Small intestine (tissue), 7 donors: ENCODE measurements at regions not wholly inside any gene's neighbourhood (a gene's known extent, or its start where the extent isn't known, plus 50 kb on each side); places are given as distances from the start of the nearest gene placed in this dataset.

Experiments used
- DNase-seq, 2 donors: peaks; one replicate each; pipeline versions ENCODE4 v3.0.0 to v3.0.0-alpha.2; 2013
- FAIRE-seq: peaks from 2 replicates; lab custom pipeline; 2012; peaks lifted over from hg19 to GRCh38; lab: Jason Lieb, UNC
- H3K27ac ChIP-seq, 3 donors: one replicate each; pipeline ENCODE4 v1.5.1; 2013; ENCODE audit warnings: low read length in 2 of 3, mild to moderate bottlenecking in 2 of 3, control low read depth in 1 of 3, inconsistent platforms in 1 of 3, low read depth in 1 of 3, moderate library complexity in 1 of 3
- H3K27me3 ChIP-seq, 3 donors: one replicate each; pipeline ENCODE4 v1.6.1; 2013; ENCODE audit warnings: low read length in 3 of 3, inconsistent platforms in 1 of 3; ENCODE audit not compliant: control insufficient read depth in 3 of 3, insufficient read depth in 3 of 3
- H3K36me3 ChIP-seq, 3 donors: one replicate each; pipeline ENCODE4 v1.6.1; 2013; ENCODE audit warnings: low read length in 3 of 3, inconsistent platforms in 1 of 3, low read depth in 1 of 3, mild to moderate bottlenecking in 1 of 3, moderate library complexity in 1 of 3; ENCODE audit not compliant: control insufficient read depth in 3 of 3, insufficient read depth in 2 of 3
- H3K4me1 ChIP-seq, 3 donors: one replicate each; pipeline ENCODE4 v1.6.1; 2013; ENCODE audit warnings: low read length in 2 of 3, inconsistent platforms in 1 of 3, low read depth in 1 of 3, mild to moderate bottlenecking in 1 of 3, moderate library complexity in 1 of 3; ENCODE audit not compliant: control insufficient read depth in 3 of 3, insufficient read depth in 2 of 3
- H3K4me3 ChIP-seq, 3 donors: one replicate each; pipeline ENCODE4 v1.5.1; 2013; ENCODE audit warnings: low read length in 3 of 3, control low read depth in 1 of 3, inconsistent platforms in 1 of 3, low read depth in 1 of 3, mild to moderate bottlenecking in 1 of 3, moderate library complexity in 1 of 3
- H3K9me3 ChIP-seq, 2 donors: one replicate each; pipeline ENCODE4 v1.6.1; 2013; ENCODE audit warnings: low read depth in 1 of 2, low read length in 1 of 2; ENCODE audit not compliant: control insufficient read depth in 2 of 2, insufficient read depth in 1 of 2
- WGBS, 3 donors: extraction: QIAGEN DNeasy Blood & Tissue Kit; methylation state at CpG; one replicate each; pipeline ENCODE4 v1.1.7; 2013; 5-methylcytosine and 5-hydroxymethylcytosine counted together
- donor health status: healthy with polysubstance abuse.
- donor health status: control.
- donor health status: control.
- donor health status: Bipolar disorder and iron deficiency.
- donor health status: healthy.

DNA sequence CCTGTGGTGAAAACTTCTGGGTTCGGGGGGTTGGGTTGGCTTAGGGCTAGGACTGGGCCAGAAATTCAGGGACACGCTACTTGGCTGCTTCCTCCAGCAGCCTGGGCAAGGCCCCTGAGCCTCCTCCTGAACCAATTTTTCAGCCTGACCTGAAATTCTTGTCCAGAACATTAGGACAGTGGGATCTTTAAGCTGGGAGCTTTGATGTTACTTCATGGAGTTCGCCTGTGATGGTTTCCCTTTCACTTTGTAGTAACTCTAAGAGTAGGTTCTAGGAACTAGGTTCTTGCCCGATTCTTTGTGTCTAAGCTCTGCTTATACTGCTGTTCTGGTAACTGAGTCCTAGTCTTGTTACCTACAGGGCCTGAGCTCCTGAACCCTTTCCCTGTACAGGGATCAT is 75.3 kb downstream of the S1PR1 start:
- FAIRE-seq (no peak), DNase-seq (no peak)
- WGBS, 3 donors: 65 to 79% (median 77%) methylated on average over 4 of the region's 4 CpGs
- no peak overlapping the region for H3K4me3 ChIP-seq
- H3K27me3 ChIP-seq: peaks cover 0 to 27% (median 0%) of the 10 kb centered on the region in 3 donors
- H3K27ac ChIP-seq: no peak overlapping the region
- no peaks in the 10 kb centered on the region for H3K9me3 ChIP-seq
- no peaks in the 10 kb centered on the region for H3K36me3 ChIP-seq
- H3K4me1 ChIP-seq: peaks cover 0 to 7% (median 0%) of the 10 kb centered on the region in 3 donors

DNA sequence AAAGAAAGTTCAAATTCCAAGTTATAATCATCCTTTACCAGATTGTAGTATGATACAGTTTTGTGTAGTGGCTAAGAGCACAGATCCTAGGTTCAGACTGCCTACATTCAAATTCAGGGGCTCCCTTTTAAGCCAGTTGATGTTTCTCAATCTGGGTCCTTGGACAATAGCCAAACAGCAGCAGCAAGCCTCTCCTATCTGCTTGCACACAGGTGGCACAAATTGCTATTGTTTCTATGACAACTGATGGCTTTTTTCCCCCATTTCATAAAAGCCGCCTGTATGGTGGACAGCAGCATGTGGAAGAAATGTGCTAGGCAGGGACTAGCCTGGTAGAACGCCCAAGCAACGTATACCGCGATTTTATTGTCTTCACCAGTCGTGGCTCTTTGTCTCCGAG is 76.5 kb downstream of the S1PR1 start:
- Histone ChIP-seq H3K27ac (no peak overlapping the region), H3K4me3 (no peak overlapping the region), H3K9me3 (no peaks in the 10 kb centered on the region), H3K4me1 (peaks cover 0 to 7% (median 0%) of the 10 kb centered on the region in 3 donors), H3K36me3 (no peaks in the 10 kb centered on the region), H3K27me3 (peaks cover 0 to 20% (median 0%) of the 10 kb centered on the region in 3 donors)
- 67 to 88% (median 76%) methylated on average over 7 of the region's 7 CpGs for WGBS, 3 donors
- FAIRE-seq: no peak
- no peak for DNase-seq

DNA sequence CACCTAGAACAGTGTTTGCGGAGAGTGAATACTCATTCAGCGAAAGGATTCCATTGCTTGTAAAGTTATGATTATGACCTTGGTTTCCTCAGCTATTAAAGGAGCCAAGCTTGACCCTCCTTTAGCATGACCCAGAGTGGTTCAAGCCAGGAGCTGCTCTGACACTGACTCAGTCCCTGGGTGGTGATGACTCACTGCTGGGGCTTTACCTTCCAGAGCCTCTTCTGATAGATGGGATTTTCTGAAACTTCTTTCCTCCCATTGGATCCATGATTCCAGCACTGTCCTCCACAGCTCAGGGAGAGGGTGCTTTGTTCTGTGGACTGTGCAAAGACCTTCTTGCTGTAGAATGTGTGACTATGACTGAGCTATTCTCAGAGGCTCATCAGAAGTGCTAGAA is 77.4 kb downstream of the S1PR1 start:
- FAIRE-seq (no peak), DNase-seq (no peak)
- Histone ChIP-seq H3K4me1 (peaks cover 0 to 7% (median 0%) of the 10 kb centered on the region in 3 donors), H3K27ac (no peak overlapping the region), H3K4me3 (no peak overlapping the region), H3K9me3 (no peaks in the 10 kb centered on the region), H3K36me3 (no peaks in the 10 kb centered on the region), H3K27me3 (peaks cover 0 to 20% (median 0%) of the 10 kb centered on the region in 3 donors)
- 89 to 98% (median 94%) methylated on average over 2 of the region's 2 CpGs for WGBS, 3 donors

DNA sequence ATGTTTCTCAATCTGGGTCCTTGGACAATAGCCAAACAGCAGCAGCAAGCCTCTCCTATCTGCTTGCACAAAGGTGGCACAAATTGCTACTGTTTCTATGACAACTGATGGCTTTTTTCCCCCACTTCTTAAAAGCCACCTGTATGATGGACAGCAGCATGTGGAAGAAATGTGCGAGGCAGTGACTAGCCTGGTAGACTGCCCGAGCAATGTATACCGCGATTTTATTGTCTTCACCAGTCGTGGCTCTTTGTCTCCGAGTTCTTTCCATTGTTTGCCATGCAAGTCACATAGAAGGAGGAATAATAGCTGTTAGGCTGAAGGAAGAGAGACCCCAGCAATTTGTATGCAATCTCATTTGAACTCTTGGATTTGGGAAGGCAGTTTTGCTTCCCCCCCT is 79.4 kb downstream of the S1PR1 start:
- Histone ChIP-seq H3K27me3 (peaks cover 0 to 7% (median 0%) of the 10 kb centered on the region in 3 donors), H3K27ac (no peak overlapping the region), H3K4me3 (no peak overlapping the region), H3K36me3 (no peaks in the 10 kb centered on the region), H3K9me3 (no peaks in the 10 kb centered on the region), H3K4me1 (no peaks in the 10 kb centered on the region)
- FAIRE-seq: no peak
- WGBS, 3 donors: 36 to 74% (median 62%) methylated on average over 6 of the region's 6 CpGs
- no peak for DNase-seq

DNA sequence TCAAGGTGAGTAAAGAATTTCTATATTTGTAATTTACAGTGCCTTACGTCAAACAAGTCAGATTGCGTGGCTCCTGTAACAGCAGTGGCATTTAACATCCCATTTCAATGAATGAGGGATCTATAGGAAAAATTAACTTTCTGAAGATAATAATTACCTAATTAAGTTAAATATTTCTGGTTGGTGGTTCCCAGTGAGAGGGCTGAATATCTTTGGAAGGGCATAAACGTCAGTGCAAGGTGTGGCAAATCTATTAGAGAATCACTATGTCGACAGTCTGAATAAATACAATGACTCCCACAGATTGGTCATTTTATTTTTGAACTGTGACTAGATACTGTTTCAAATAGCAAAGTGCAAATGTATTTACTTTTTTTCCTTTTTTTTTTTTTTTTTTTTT is 80.0 kb downstream of the S1PR1 start:
- Histone ChIP-seq H3K27ac (no peak overlapping the region), H3K9me3 (no peaks in the 10 kb centered on the region), H3K27me3 (peaks cover 0 to 4% (median 0%) of the 10 kb centered on the region in 3 donors), H3K36me3 (no peaks in the 10 kb centered on the region), H3K4me3 (no peak overlapping the region), H3K4me1 (no peaks in the 10 kb centered on the region)
- DNase-seq (no peak), FAIRE-seq (no peak)
- WGBS, 3 donors: 38 to 63% (median 49%) methylated on average over 4 of the region's 4 CpGs

DNA sequence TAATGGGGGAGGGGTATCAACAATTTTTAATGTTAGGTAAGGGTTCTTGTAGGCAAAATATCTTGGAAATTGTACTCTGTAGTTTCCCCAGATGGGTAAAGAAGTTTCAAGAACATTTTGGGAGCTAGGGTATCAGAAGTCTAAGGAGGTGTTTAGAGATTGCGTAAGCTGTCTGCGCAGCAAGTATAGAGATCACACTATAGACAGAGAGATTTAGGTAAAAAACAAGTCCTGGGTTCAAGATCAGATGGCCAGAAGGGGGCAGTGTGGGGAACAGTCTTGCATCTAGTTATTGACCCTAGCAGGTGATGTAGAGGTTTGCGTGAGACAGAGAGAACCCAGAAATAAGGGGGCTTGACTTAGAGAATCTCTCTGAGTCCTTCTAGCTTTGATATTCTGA is 80.8 kb downstream of the S1PR1 start:
- no peaks in the 10 kb centered on the region for H3K36me3 ChIP-seq
- FAIRE-seq (no peak), DNase-seq (no peak)
- H3K9me3 ChIP-seq: no peaks in the 10 kb centered on the region
- peaks cover 0 to 4% (median 0%) of the 10 kb centered on the region in 3 donors for H3K27me3 ChIP-seq
- WGBS, 3 donors: 93 to 98% (median 94%) methylated on average over 3 of the region's 3 CpGs
- H3K4me1 ChIP-seq: no peaks in the 10 kb centered on the region
- no peak overlapping the region for H3K4me3 ChIP-seq
- H3K27ac ChIP-seq: no peak overlapping the region

DNA sequence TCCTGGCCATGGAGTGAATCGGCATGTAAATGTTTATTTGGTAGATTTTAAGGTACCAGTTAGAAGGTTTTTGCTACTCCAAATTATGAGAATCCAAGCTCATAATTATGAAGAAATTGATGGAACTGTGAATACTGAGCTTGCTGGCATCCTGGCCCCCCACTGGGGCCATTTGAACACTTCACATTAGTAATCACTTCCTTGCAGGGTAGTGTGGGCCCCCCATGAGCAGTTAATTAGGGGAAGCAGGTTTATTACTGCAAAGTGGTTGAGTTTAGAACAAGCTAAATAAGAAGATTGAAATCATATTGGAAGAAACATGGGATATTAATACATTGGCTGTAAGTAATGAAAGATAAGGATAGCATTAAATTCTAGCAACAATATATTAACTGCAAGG is 86.7 kb downstream of the S1PR1 start:
- Histone ChIP-seq H3K27me3 (peaks cover 0 to 4% (median 0%) of the 10 kb centered on the region in 3 donors), H3K36me3 (no peaks in the 10 kb centered on the region), H3K4me3 (no peak overlapping the region), H3K4me1 (no peaks in the 10 kb centered on the region), H3K9me3 (no peaks in the 10 kb centered on the region), H3K27ac (no peak overlapping the region)
- FAIRE-seq (no peak), DNase-seq (no peak)
- 59 to 93% (median 83%) methylated on average over 1 of the region's 1 CpG for WGBS, 3 donors

DNA sequence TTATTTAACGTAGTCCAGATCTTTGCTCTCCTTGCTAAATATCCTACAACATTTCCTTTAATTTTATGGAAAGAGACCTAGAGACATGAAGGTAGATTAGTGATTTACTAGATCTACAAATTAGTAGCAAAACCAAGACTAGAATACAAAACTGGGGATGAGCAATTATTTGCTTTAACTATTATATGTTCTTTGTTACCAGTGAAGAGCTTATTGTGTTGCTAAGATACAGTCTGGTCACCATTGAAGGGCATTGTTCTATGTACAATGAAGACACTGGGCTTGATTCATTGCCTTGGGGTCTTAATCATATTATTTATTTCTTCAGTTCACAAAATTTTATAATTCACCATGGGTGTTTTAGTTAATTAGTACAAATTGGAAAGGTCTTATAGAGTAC is 88.3 kb downstream of the S1PR1 start:
- H3K27ac ChIP-seq: no peak overlapping the region
- H3K36me3 ChIP-seq: no peaks in the 10 kb centered on the region
- no peaks in the 10 kb centered on the region for H3K4me1 ChIP-seq
- FAIRE-seq (no peak), DNase-seq (no peak)
- 82 to 88% (median 88%) methylated on average over 1 of the region's 1 CpG for WGBS, 3 donors
- H3K4me3 ChIP-seq: no peak overlapping the region
- peaks cover 0 to 4% (median 0%) of the 10 kb centered on the region in 3 donors for H3K27me3 ChIP-seq
- H3K9me3 ChIP-seq: no peaks in the 10 kb centered on the region

DNA sequence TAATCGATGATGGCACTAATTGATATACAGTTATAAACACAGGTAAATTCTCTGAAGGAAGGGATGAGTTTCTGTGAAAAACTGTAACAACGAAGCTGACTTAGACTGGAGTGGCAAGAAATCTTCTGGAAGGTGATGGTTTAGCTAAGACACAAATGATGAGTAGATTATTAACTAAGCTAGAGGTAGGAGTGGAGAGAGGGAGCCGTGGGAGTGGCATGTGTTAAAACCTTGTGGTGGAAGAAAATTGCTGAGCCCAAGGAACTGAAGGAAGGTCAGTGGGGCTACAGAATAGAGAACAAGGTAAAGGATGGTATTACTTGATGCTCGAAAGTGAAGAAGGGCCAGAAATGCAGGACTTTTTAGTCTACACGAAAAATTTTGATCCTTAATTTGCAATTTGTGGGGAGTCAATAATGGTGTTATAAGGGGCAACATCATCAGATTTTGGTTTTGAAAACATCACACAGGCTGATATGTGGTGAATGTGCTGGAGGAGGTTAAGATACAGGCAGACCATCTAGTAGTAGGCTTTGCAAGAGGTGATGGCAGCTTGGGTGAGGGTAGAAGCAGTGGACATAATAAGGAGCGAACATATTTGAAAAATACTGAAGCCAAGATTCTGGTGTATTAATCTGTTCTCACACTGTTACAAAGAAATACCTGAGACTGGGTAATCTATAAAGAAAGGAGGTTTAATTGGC is 93.8 kb downstream of the S1PR1 start:
- Histone ChIP-seq H3K9me3 (no peaks in the 10 kb centered on the region), H3K27me3 (peaks cover 0 to 4% (median 0%) of the 10 kb centered on the region in 3 donors), H3K4me3 (no peak overlapping the region), H3K4me1 (no peaks in the 10 kb centered on the region), H3K36me3 (no peaks in the 10 kb centered on the region), H3K27ac (no peak overlapping the region)
- DNase-seq: no peak
- WGBS, 3 donors: 65 to 82% (median 67%) methylated on average over 6 of the region's 6 CpGs
- FAIRE-seq: no peak
